ENCODE measurements at regions not wholly inside any gene's neighbourhood (a gene's known extent, or its start where the extent isn't known, plus 50 kb on each side); places are given as distances from the start of the nearest gene placed in this dataset.

DNA sequence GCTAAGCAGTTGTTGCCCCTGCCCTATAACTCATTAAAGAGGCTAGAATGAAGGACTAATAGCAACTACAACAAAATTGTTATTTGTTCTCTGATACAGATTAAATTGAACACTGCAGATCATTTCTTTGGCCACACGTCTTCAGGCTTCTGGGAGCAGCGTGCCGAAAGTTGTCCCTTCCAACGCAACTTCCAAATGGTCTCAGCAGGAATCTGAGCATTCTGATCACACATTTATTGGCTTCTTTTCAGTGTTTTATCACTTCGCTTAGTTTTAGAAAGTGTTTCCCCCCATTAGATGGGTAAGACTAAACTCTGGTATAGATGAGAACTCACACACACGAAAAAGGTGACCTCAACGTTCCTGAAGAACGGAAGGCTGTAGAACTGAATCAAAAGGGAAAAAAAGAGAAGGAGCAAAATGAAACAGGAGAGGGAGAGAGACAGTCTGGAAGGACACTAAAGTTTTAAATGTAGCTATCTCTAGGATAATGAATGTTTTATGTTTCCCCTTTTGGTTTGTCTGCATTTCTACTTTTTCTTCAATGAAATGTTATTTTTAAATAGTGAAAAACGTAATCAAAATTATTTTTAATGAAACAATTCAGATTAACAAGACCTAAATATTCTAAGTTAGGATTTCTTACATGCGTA is 336.5 kb downstream of the RRAGC start (continued):
- TF ChIP-seq, protein P1, sequence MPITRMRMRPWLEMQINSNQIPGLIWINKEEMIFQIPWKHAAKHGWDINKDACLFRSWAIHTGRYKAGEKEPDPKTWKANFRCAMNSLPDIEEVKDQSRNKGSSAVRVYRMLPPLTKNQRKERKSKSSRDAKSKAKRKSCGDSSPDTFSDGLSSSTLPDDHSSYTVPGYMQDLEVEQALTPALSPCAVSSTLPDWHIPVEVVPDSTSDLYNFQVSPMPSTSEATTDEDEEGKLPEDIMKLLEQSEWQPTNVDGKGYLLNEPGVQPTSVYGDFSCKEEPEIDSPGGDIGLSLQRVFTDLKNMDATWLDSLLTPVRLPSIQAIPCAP (CRISPR knock-in tag; IDR thresholded peaks at IDR 0.05) = no peak

- no peaks in the 10 kb centered on the region; the same call in 1 of the 2 replicates for H3K27me3 Mint-ChIP-seq (ENCODE audit: low read depth)
- DNase-seq (ENCODE audit: low spot score) = no peak
- H3K36me3 Mint-ChIP-seq = no peaks in the 10 kb centered on the region
- POLR2A ChIA-PET = no interaction called here
- no peak for ATAC-seq
- H3K4me1 Mint-ChIP-seq = peaks cover 17% of the 10 kb centered on the region
- no peak overlapping the region for H3K27ac Mint-ChIP-seq
- CTCF ChIA-PET = no interaction called here
- H3K4me3 Mint-ChIP-seq = no peak overlapping the region
- TF ChIP-seq ATF6 (CRISPR knock-in tag; IDR thresholded peaks at IDR 0.05) (no peak), MAX (CRISPR knock-in tag; IDR thresholded peaks at IDR 0.05) (no peak), TEAD1 (CRISPR knock-in tag; IDR thresholded peaks at IDR 0.05) (no peak), IRF2 (CRISPR knock-in tag; IDR thresholded peaks at IDR 0.05; ENCODE audit: borderline replicate concordance, low read depth) (no peak), FOXP4 (CRISPR knock-in tag; IDR thresholded peaks at IDR 0.05) (no peak), JUN (CRISPR knock-in tag; IDR thresholded peaks at IDR 0.05) (no peak), NFATC4 (CRISPR knock-in tag; IDR thresholded peaks at IDR 0.05) (no peak), FOXK1 (CRISPR knock-in tag; IDR thresholded peaks at IDR 0.05) (no peak)
- H3K9me3 Mint-ChIP-seq = no peaks in the 10 kb centered on the region
These were observed 343.0 kb downstream of the RRAGC start for GRCh38 chr1:38516560-38516959.

GRCh38 chr1:38512789-38513188 is 346.8 kb downstream of the RRAGC start:
- ChIA-PET CTCF (interaction anchor here (0.7 to 1.7 kb wide), 4 partner anchors 9 to 469 kb away, joined by 3 to 8 read pairs (median 5); no protein-coding TSS in a partner anchor), POLR2A (interaction anchor here (1.1 kb wide), 1 partner anchor 45 kb away, joined by 4 read pairs; no protein-coding TSS in a partner anchor)
- TF ChIP-seq CTCF (IDR thresholded peaks at IDR 0.05) (no peak), SOX15 (CRISPR knock-in tag; IDR thresholded peaks at IDR 0.05) (no peak), MXD4 (CRISPR knock-in tag; IDR thresholded peaks at IDR 0.05; ENCODE audit: borderline replicate concordance) (no peak), EMX1 (CRISPR knock-in tag; IDR thresholded peaks at IDR 0.05) (no peak), ZBTB21 (CRISPR knock-in tag; IDR thresholded peaks at IDR 0.05; ENCODE audit: borderline replicate concordance) (no peak), SMAD3 (CRISPR knock-in tag; IDR thresholded peaks at IDR 0.05; ENCODE audit: borderline replicate concordance) (no peak)
- TF ChIP-seq, protein P2, sequence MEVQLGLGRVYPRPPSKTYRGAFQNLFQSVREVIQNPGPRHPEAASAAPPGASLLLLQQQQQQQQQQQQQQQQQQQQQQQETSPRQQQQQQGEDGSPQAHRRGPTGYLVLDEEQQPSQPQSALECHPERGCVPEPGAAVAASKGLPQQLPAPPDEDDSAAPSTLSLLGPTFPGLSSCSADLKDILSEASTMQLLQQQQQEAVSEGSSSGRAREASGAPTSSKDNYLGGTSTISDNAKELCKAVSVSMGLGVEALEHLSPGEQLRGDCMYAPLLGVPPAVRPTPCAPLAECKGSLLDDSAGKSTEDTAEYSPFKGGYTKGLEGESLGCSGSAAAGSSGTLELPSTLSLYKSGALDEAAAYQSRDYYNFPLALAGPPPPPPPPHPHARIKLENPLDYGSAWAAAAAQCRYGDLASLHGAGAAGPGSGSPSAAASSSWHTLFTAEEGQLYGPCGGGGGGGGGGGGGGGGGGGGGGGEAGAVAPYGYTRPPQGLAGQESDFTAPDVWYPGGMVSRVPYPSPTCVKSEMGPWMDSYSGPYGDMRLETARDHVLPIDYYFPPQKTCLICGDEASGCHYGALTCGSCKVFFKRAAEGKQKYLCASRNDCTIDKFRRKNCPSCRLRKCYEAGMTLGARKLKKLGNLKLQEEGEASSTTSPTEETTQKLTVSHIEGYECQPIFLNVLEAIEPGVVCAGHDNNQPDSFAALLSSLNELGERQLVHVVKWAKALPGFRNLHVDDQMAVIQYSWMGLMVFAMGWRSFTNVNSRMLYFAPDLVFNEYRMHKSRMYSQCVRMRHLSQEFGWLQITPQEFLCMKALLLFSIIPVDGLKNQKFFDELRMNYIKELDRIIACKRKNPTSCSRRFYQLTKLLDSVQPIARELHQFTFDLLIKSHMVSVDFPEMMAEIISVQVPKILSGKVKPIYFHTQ (CRISPR knock-in tag; IDR thresholded peaks at IDR 0.05) = no peak
- TF ChIP-seq, protein P3, sequence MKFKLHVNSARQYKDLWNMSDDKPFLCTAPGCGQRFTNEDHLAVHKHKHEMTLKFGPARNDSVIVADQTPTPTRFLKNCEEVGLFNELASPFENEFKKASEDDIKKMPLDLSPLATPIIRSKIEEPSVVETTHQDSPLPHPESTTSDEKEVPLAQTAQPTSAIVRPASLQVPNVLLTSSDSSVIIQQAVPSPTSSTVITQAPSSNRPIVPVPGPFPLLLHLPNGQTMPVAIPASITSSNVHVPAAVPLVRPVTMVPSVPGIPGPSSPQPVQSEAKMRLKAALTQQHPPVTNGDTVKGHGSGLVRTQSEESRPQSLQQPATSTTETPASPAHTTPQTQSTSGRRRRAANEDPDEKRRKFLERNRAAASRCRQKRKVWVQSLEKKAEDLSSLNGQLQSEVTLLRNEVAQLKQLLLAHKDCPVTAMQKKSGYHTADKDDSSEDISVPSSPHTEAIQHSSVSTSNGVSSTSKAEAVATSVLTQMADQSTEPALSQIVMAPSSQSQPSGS (CRISPR knock-in tag; IDR thresholded peaks at IDR 0.05; ENCODE audit: borderline replicate concordance, low read depth) = no peak
- TF ChIP-seq, protein P4, sequence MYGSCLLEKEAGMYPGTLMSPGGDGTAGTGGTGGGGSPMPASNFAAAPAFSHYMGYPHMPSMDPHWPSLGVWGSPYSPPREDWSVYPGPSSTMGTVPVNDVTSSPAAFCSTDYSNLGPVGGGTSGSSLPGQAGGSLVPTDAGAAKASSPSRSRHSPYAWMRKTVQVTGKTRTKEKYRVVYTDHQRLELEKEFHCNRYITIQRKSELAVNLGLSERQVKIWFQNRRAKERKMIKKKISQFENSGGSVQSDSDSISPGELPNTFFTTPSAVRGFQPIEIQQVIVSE (CRISPR knock-in tag; IDR thresholded peaks at IDR 0.05; ENCODE audit: borderline replicate concordance) = no peak
- TF ChIP-seq, protein P5, sequence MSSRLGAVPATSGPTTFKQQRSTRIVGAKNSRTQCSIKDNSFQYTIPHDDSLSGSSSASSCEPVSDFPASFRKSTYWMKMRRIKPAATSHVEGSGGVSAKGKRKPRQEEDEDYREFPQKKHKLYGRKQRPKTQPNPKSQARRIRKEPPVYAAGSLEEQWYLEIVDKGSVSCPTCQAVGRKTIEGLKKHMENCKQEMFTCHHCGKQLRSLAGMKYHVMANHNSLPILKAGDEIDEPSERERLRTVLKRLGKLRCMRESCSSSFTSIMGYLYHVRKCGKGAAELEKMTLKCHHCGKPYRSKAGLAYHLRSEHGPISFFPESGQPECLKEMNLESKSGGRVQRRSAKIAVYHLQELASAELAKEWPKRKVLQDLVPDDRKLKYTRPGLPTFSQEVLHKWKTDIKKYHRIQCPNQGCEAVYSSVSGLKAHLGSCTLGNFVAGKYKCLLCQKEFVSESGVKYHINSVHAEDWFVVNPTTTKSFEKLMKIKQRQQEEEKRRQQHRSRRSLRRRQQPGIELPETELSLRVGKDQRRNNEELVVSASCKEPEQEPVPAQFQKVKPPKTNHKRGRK (CRISPR knock-in tag; IDR thresholded peaks at IDR 0.05; ENCODE audit: borderline replicate concordance) = no peak

More at GRCh38 chr1:38512789-38513188, 346.8 kb downstream of the RRAGC start:
- DNase-seq (ENCODE audit: low spot score) = no peak
- Mint-ChIP-seq H3K4me1 (peaks cover 30% of the 10 kb centered on the region), H3K36me3 (no peaks in the 10 kb centered on the region), H3K9me3 (no peaks in the 10 kb centered on the region), H3K4me3 (no peak overlapping the region), H3K27me3 (ENCODE audit: low read depth) (no peaks in the 10 kb centered on the region), H3K27ac (no peak overlapping the region)
- no peak for ATAC-seq

Data from WTC11 (cell line).